ENCODE measurements at regions not wholly inside any gene's neighbourhood (a gene's known extent, or its start where the extent isn't known, plus 50 kb on each side); places are given as distances from the start of the nearest gene placed in this dataset.

- TF ChIP-seq, protein P1, sequence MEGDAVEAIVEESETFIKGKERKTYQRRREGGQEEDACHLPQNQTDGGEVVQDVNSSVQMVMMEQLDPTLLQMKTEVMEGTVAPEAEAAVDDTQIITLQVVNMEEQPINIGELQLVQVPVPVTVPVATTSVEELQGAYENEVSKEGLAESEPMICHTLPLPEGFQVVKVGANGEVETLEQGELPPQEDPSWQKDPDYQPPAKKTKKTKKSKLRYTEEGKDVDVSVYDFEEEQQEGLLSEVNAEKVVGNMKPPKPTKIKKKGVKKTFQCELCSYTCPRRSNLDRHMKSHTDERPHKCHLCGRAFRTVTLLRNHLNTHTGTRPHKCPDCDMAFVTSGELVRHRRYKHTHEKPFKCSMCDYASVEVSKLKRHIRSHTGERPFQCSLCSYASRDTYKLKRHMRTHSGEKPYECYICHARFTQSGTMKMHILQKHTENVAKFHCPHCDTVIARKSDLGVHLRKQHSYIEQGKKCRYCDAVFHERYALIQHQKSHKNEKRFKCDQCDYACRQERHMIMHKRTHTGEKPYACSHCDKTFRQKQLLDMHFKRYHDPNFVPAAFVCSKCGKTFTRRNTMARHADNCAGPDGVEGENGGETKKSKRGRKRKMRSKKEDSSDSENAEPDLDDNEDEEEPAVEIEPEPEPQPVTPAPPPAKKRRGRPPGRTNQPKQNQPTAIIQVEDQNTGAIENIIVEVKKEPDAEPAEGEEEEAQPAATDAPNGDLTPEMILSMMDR (IDR thresholded peaks at IDR 0.05): no peak
- TF ChIP-seq POLR2A (IDR thresholded peaks at IDR 0.05): no peak
- no peak for TF ChIP-seq EP300 (IDR thresholded peaks at IDR 0.05)
These were observed 89.9 kb upstream of the SGK1 start for GRCh38 chr6:134407791-134408190.
